ENCODE measurements at regions not wholly inside any gene's neighbourhood (a gene's known extent, or its start where the extent isn't known, plus 50 kb on each side); places are given as distances from the start of the nearest gene placed in this dataset.

DNA sequence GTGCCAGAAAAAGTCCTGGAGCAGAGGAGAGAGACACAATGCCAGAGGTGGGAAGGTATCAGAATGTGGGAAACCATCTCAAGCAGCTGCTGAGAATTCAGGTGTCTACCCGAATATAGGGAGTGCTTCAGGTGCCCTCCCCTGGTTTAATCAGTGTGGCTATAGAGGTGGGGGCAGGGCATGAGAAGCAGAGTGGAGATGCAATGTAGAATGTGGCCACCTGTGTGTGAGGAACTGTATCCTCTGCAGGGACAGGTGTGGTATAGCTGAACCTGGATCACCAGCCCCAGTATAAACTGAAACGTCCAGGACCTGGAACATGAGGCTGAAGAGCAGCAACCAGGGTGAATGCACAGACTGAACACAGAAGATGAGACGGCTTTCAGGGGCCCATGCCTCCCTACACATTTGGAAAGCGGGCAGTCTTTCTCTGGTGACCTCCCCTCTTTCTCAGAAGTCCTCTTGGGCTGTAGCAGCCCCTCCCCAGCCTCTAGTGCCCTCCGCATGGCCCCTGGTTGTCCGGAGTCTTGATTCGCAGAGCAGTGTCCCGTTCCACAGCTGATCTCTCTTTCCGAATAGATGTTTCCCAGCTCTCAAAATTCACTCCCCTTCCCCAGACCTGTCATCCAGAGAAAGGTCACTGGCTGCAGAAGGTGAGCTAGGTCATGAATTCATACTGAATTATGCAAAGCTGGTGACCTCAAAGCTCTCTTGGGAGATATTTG is 103.1 kb downstream of the ABHD5 start:
- DNase-seq = no peak
- no peaks in the 10 kb centered on the region for H3K9me3 ChIP-seq
- TF ChIP-seq, protein P1, sequence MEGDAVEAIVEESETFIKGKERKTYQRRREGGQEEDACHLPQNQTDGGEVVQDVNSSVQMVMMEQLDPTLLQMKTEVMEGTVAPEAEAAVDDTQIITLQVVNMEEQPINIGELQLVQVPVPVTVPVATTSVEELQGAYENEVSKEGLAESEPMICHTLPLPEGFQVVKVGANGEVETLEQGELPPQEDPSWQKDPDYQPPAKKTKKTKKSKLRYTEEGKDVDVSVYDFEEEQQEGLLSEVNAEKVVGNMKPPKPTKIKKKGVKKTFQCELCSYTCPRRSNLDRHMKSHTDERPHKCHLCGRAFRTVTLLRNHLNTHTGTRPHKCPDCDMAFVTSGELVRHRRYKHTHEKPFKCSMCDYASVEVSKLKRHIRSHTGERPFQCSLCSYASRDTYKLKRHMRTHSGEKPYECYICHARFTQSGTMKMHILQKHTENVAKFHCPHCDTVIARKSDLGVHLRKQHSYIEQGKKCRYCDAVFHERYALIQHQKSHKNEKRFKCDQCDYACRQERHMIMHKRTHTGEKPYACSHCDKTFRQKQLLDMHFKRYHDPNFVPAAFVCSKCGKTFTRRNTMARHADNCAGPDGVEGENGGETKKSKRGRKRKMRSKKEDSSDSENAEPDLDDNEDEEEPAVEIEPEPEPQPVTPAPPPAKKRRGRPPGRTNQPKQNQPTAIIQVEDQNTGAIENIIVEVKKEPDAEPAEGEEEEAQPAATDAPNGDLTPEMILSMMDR (IDR thresholded peaks at IDR 0.05) = no peak
- H3K9ac ChIP-seq (ENCODE audit: low read depth in 2 of 2, low read length in 2 of 2) = no peak overlapping the region
- intact Hi-C loops (cut with DNase I) = no loop called here
- H3K36me3 ChIP-seq = no peaks in the 10 kb centered on the region
- no peaks in the 10 kb centered on the region for H3K27me3 ChIP-seq
- H3K4me1 ChIP-seq = no peaks in the 10 kb centered on the region
- H3K27ac ChIP-seq = no peak overlapping the region
- no peak overlapping the region for H3K4me3 ChIP-seq

GRCh38 chr3:43794776-43795175 is 104.0 kb downstream of the ABHD5 start:
- no peak overlapping the region for H3K4me3 ChIP-seq
- H3K4me1 ChIP-seq = no peaks in the 10 kb centered on the region
- no peak for DNase-seq
- H3K27ac ChIP-seq = no peak overlapping the region
- no peaks in the 10 kb centered on the region for H3K36me3 ChIP-seq
- intact Hi-C loops (cut with DNase I) = no loop called here
- no peaks in the 10 kb centered on the region for H3K9me3 ChIP-seq
- no peaks in the 10 kb centered on the region for H3K27me3 ChIP-seq
- H3K9ac ChIP-seq (ENCODE audit: low read depth in 2 of 2, low read length in 2 of 2) = no peak overlapping the region
- TF ChIP-seq, protein P1 (IDR thresholded peaks at IDR 0.05) = no peak

DNA sequence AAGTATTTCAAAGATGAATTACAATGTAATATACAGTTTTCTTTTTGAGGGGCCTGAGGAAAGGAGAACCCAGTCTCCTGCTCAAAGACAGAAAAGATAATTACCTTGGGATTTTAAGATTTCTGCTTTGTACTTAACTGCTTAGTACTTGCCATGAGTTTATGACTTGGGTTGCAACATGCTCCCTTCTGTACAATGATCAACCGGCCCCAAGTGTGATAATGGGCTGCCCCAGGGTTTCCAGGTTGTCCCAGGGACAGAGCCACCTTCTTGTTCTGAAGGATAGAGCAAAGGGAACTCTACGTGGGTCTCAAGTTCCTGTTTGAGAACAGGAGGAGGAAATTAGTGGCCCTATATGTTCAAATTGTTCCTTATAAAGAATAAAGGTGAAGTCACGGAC is 104.8 kb downstream of the ABHD5 start:
- Histone ChIP-seq H3K4me3 (no peak overlapping the region), H3K36me3 (no peaks in the 10 kb centered on the region), H3K27me3 (no peaks in the 10 kb centered on the region), H3K27ac (no peak overlapping the region), H3K9ac (ENCODE audit: low read depth in 2 of 2, low read length in 2 of 2) (no peak overlapping the region), H3K9me3 (no peaks in the 10 kb centered on the region), H3K4me1 (no peaks in the 10 kb centered on the region)
- intact Hi-C loops (cut with DNase I) = no loop called here
- TF ChIP-seq, protein P1 (IDR thresholded peaks at IDR 0.05) = no peak
- no peak for DNase-seq

GRCh38 chr3:43796041-43796596 is 105.4 kb downstream of the ABHD5 start:
- H3K27ac ChIP-seq = no peak overlapping the region
- no peaks in the 10 kb centered on the region for H3K27me3 ChIP-seq
- H3K4me1 ChIP-seq = no peaks in the 10 kb centered on the region
- no peak for DNase-seq
- H3K36me3 ChIP-seq = no peaks in the 10 kb centered on the region
- H3K9ac ChIP-seq (ENCODE audit: low read depth in 2 of 2, low read length in 2 of 2) = no peak overlapping the region
- intact Hi-C loops (cut with DNase I) = no loop called here
- H3K9me3 ChIP-seq = no peaks in the 10 kb centered on the region
- no peak overlapping the region for H3K4me3 ChIP-seq
- TF ChIP-seq, protein P1 (IDR thresholded peaks at IDR 0.05) = no peak

DNA sequence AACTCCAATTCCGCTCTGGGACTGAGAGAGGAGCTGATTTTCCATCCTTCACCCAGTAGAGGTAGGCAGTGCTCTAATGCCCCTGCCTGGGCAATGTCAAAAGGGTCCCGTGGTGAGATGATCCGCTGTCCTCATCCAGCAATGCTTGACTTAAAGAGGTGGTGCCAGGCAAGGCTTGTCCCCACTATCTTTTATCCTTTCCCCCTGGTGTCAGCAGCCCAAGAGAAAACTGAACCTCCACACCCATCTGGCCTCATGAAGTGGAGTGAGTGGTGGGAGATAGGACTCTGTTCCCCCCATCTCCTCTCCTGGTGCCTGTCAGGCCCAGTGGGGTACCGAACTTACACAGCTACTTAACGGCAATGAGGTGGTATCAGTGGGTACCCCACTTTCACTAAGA is 107.1 kb downstream of the ABHD5 start:
- TF ChIP-seq, protein P1 (IDR thresholded peaks at IDR 0.05) = no peak
- no peak overlapping the region for H3K9ac ChIP-seq (ENCODE audit: low read depth in 2 of 2, low read length in 2 of 2)
- no peaks in the 10 kb centered on the region for H3K9me3 ChIP-seq
- intact Hi-C loops (cut with DNase I) = no loop called here
- no peaks in the 10 kb centered on the region for H3K4me1 ChIP-seq
- H3K27me3 ChIP-seq = no peaks in the 10 kb centered on the region
- no peaks in the 10 kb centered on the region for H3K36me3 ChIP-seq
- H3K4me3 ChIP-seq = no peak overlapping the region
- no peak for DNase-seq
- H3K27ac ChIP-seq = no peak overlapping the region

Measured in colonic mucosa (tissue), 4 donors.